ENCODE measurements at regions not wholly inside any gene's neighbourhood (a gene's known extent, or its start where the extent isn't known, plus 50 kb on each side); places are given as distances from the start of the nearest gene placed in this dataset.

DNA sequence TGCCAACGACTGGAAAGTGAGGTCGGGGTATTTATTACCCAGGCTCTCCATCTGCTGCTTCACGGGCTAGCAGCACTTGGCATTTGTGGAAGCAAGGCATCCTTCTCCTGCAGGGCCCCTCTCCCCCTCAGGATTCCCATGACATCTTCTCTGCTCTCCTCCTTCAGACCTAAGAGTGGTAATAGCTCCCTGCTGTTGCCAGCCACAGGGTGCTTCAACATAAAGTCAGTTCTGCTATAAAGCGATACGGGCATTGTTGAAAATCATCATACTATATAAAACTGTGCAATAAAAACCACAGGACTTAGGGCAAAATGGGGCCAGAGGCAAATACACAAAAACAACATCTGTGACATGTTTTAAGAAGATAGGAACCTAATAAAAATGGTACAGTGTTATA, 391.8 kb upstream of the ADAMTS9 start:
- WGBS, 2 donors (ENCODE audit: low coverage in 1 of 2) = 83 to 90% methylated on average over 3 to 5 of the region's 5 CpGs
- TF ChIP-seq POLR2A (IDR thresholded peaks at IDR 0.05) = no peak
- TF ChIP-seq POLR2AphosphoS5 (IDR thresholded peaks at IDR 0.05) = no peak
- TF ChIP-seq EP300 (IDR thresholded peaks at IDR 0.05) = no peak
- TF ChIP-seq CTCF (IDR thresholded peaks at IDR 0.05) = no peak
- H3K9me3 ChIP-seq = peaks cover 0 to 5% (median 0%) of the 10 kb centered on the region in 3 donors
- ATAC-seq = no peak
- no peaks in the 10 kb centered on the region for H3K36me3 ChIP-seq
- H3K27ac ChIP-seq = no peak overlapping the region
- no peaks in the 10 kb centered on the region for H3K4me1 ChIP-seq
- no peak overlapping the region for H3K4me3 ChIP-seq
- no peaks in the 10 kb centered on the region for H3K27me3 ChIP-seq

GRCh38 chr3:65078748-65079147, 390.9 kb upstream of the ADAMTS9 start:
- H3K36me3 ChIP-seq = no peaks in the 10 kb centered on the region
- no peaks in the 10 kb centered on the region for H3K4me1 ChIP-seq
- no peak overlapping the region for H3K27ac ChIP-seq
- H3K4me3 ChIP-seq = no peak overlapping the region
- ATAC-seq = no peak
- H3K27me3 ChIP-seq = no peaks in the 10 kb centered on the region
- TF ChIP-seq CTCF (IDR thresholded peaks at IDR 0.05) (no peak), POLR2AphosphoS5 (IDR thresholded peaks at IDR 0.05) (no peak), POLR2A (IDR thresholded peaks at IDR 0.05) (no peak), EP300 (IDR thresholded peaks at IDR 0.05) (no peak)
- H3K9me3 ChIP-seq = peaks cover 0 to 5% (median 0%) of the 10 kb centered on the region in 3 donors

DNA sequence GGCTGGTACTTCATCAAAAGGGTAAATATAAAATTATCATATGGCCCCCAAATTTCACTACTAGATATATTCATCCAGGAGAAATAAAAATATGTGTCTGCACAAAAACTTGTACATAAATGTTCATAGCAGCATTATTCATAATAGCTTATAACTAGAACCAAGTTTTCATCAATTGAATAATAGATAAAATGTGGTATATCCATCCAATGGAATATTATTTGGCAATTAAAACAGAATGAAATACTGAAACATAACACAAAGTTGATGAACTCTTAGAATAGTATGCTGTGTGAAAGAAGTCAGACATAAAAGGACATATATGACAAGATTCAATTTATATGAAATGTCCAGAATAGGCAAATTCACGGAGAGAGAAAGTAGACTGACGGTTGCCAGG, 389.3 kb upstream of the ADAMTS9 start:
- WGBS, 2 donors (ENCODE audit: low coverage in 1 of 2) = 66 to 92% methylated on average over 2 of the region's 2 CpGs
- Histone ChIP-seq H3K36me3 (no peaks in the 10 kb centered on the region), H3K4me3 (no peak overlapping the region), H3K27ac (no peak overlapping the region), H3K27me3 (no peaks in the 10 kb centered on the region), H3K4me1 (no peaks in the 10 kb centered on the region), H3K9me3 (peaks cover 0 to 10% (median 0%) of the 10 kb centered on the region in 3 donors)
- no peak for ATAC-seq
- no peak for TF ChIP-seq CTCF (IDR thresholded peaks at IDR 0.05)
- TF ChIP-seq EP300 (IDR thresholded peaks at IDR 0.05) = no peak
- no peak for TF ChIP-seq POLR2A (IDR thresholded peaks at IDR 0.05)
- TF ChIP-seq POLR2AphosphoS5 (IDR thresholded peaks at IDR 0.05) = no peak

- Histone ChIP-seq H3K27me3 (no peaks in the 10 kb centered on the region), H3K4me3 (no peak overlapping the region), H3K27ac (no peak overlapping the region), H3K36me3 (no peaks in the 10 kb centered on the region), H3K4me1 (no peaks in the 10 kb centered on the region), H3K9me3 (peaks cover 0 to 11% (median 0%) of the 10 kb centered on the region in 3 donors)
- TF ChIP-seq POLR2A (IDR thresholded peaks at IDR 0.05) (no peak), EP300 (IDR thresholded peaks at IDR 0.05) (no peak), POLR2AphosphoS5 (IDR thresholded peaks at IDR 0.05) (no peak), CTCF (IDR thresholded peaks at IDR 0.05) (no peak)
- no peak for ATAC-seq
- WGBS, 2 donors (ENCODE audit: low coverage in 1 of 2) = 44 to 59% methylated on average over 3 of the region's 3 CpGs
Measured at GRCh38 chr3:65070968-65071367, 383.2 kb upstream of the ADAMTS9 start.

GRCh38 chr3:65060904-65061303, 373.1 kb upstream of the ADAMTS9 start:
- Histone ChIP-seq H3K4me1 (no peaks in the 10 kb centered on the region), H3K36me3 (no peaks in the 10 kb centered on the region), H3K27me3 (no peaks in the 10 kb centered on the region), H3K9me3 (peaks cover 0 to 12% (median 0%) of the 10 kb centered on the region in 3 donors), H3K27ac (no peak overlapping the region), H3K4me3 (no peak overlapping the region)
- no peak for TF ChIP-seq POLR2A (IDR thresholded peaks at IDR 0.05)
- no peak for TF ChIP-seq EP300 (IDR thresholded peaks at IDR 0.05)
- TF ChIP-seq POLR2AphosphoS5 (IDR thresholded peaks at IDR 0.05) = no peak
- no peak for TF ChIP-seq CTCF (IDR thresholded peaks at IDR 0.05)
- WGBS, 2 donors (ENCODE audit: low coverage in 1 of 2) = 53 to 85% methylated on average over 2 of the region's 2 CpGs
- no peak for ATAC-seq

All from gastroesophageal sphincter (tissue), 4 donors.